GM12892 (cell line): ENCODE measurements at regions not wholly inside any gene's neighbourhood (a gene's known extent, or its start where the extent isn't known, plus 50 kb on each side); places are given as distances from the start of the nearest gene placed in this dataset.

Source experiments
- POLR2A ChIP-seq: IDR thresholded peaks from 2 replicates; pipeline ENCODE4 v1.6.1; 2011; ENCODE audit warnings: low read depth, low read length, control low read depth
- POLR2AphosphoS5 ChIP-seq: IDR thresholded peaks from 2 replicates; pipeline ENCODE4 v1.6.1; 2011; ENCODE audit warnings: low read depth, low read length, control low read depth
- TAF1 ChIP-seq: IDR thresholded peaks from 2 replicates; pipeline ENCODE4 v1.6.1; 2011; ENCODE audit warnings: low read depth, mild to moderate bottlenecking, control low read depth, low read length, borderline replicate concordance

- TF ChIP-seq POLR2A (no peak), TAF1 (no peak), POLR2AphosphoS5 (no peak)
These were observed 262.7 kb downstream of the CD83 start for GRCh38 chr6:14380086-14380820.
